ENCODE measurements at regions not wholly inside any gene's neighbourhood (a gene's known extent, or its start where the extent isn't known, plus 50 kb on each side); places are given as distances from the start of the nearest gene placed in this dataset.

GRCh38 chr10:10772411-10772810 lies 245.3 kb upstream of the CELF2 start:
- TF ChIP-seq CTCF (IDR thresholded peaks at IDR 0.05; ENCODE audit: insufficient read depth, low read length, poor library complexity, severe bottlenecking) (no peak), EZH2phosphoT487 (conservative IDR thresholded peaks at IDR 0.05; ENCODE audit: low read length) (no peak)
